ENCODE measurements at regions not wholly inside any gene's neighbourhood (a gene's known extent, or its start where the extent isn't known, plus 50 kb on each side); places are given as distances from the start of the nearest gene placed in this dataset.

- 78% methylated on average over 5 of the region's 5 CpGs for WGBS
- DNase-seq (ENCODE audit: low spot score): no peak
- Histone ChIP-seq H3K4me1 (ENCODE audit: control insufficient read depth in 4 of 4, insufficient read depth in 4 of 4, low read length in 3 of 4) (peaks cover 0 to 7% (median 4%) of the 10 kb centered on the region in 4 donors), H3K27ac (ENCODE audit: low read depth in 1 of 2, low read length in 2 of 2) (no peak overlapping the region), H3K36me3 (ENCODE audit: control insufficient read depth in 4 of 4, insufficient read depth in 3 of 4, low read depth in 1 of 4, low read length in 3 of 4) (no peaks in the 10 kb centered on the region), H3K4me3 (ENCODE audit: low read depth in 1 of 3, low read length in 3 of 3) (no peak overlapping the region), H3K9ac (ENCODE audit: low read depth in 1 of 2, low read length in 2 of 2) (no peak overlapping the region), H3K9me3 (ENCODE audit: control insufficient read depth in 4 of 4, low read length in 3 of 4) (no peaks in the 10 kb centered on the region), H3K27me3 (ENCODE audit: control insufficient read depth in 4 of 4, insufficient read depth in 4 of 4, low read length in 3 of 4) (no peaks in the 10 kb centered on the region)
- TF ChIP-seq CTCF (IDR thresholded peaks at IDR 0.05; ENCODE audit: low read depth, low read length, missing input control) (no peak), HNF4G (IDR thresholded peaks at IDR 0.05) (no peak), SP1 (IDR thresholded peaks at IDR 0.05) (no peak), HNF4A (conservative IDR thresholded peaks at IDR 0.05) (no peak), EGR1 (IDR thresholded peaks at IDR 0.05; ENCODE audit: low read depth in 2 of 2) (no peak), RAD21 (IDR thresholded peaks at IDR 0.05) (no peak), RXRA (IDR thresholded peaks at IDR 0.05) (no peak), FOXA1 (IDR thresholded peaks at IDR 0.05) (no peak), YY1 (IDR thresholded peaks at IDR 0.05) (no peak), GABPA (IDR thresholded peaks at IDR 0.05 in 1 of 2, conservative IDR thresholded peaks at IDR 0.05 in 1 of 2) (no peak), NR2F2 (IDR thresholded peaks at IDR 0.05) (no peak)
- TF ChIP-seq, protein P1, sequence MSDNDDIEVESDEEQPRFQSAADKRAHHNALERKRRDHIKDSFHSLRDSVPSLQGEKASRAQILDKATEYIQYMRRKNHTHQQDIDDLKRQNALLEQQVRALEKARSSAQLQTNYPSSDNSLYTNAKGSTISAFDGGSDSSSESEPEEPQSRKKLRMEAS (IDR thresholded peaks at IDR 0.05): no peak
These were observed 1019.0 kb downstream of the XPNPEP1 start for GRCh38 chr10:108904163-108904838.

GRCh38 chr10:108902619-108903285 lies 1020.6 kb downstream of the XPNPEP1 start:
- Histone ChIP-seq H3K9me3 (ENCODE audit: control insufficient read depth in 4 of 4, low read length in 3 of 4) (no peaks in the 10 kb centered on the region), H3K36me3 (ENCODE audit: control insufficient read depth in 4 of 4, insufficient read depth in 3 of 4, low read depth in 1 of 4, low read length in 3 of 4) (no peaks in the 10 kb centered on the region), H3K4me1 (ENCODE audit: control insufficient read depth in 4 of 4, insufficient read depth in 4 of 4, low read length in 3 of 4) (peaks cover 0 to 7% (median 4%) of the 10 kb centered on the region in 4 donors), H3K4me3 (ENCODE audit: low read depth in 1 of 3, low read length in 3 of 3) (no peak overlapping the region), H3K27ac (ENCODE audit: low read depth in 1 of 2, low read length in 2 of 2) (no peak overlapping the region), H3K27me3 (ENCODE audit: control insufficient read depth in 4 of 4, insufficient read depth in 4 of 4, low read length in 3 of 4) (no peaks in the 10 kb centered on the region), H3K9ac (ENCODE audit: low read depth in 1 of 2, low read length in 2 of 2) (no peak overlapping the region)
- 70% methylated on average over 6 of the region's 6 CpGs for WGBS
- no peak for DNase-seq (ENCODE audit: low spot score)
- TF ChIP-seq, protein P1 (IDR thresholded peaks at IDR 0.05): no peak
- TF ChIP-seq HNF4G (IDR thresholded peaks at IDR 0.05) (no peak), NR2F2 (IDR thresholded peaks at IDR 0.05) (no peak), RAD21 (IDR thresholded peaks at IDR 0.05) (no peak), REST (IDR thresholded peaks at IDR 0.05) (no peak)

All from liver (tissue), 8 donors.